Suprapubic skin (tissue), 4 donors: ENCODE measurements at regions not wholly inside any gene's neighbourhood (a gene's known extent, or its start where the extent isn't known, plus 50 kb on each side); places are given as distances from the start of the nearest gene placed in this dataset.

Experiments
- DNase-seq, 2 donors: peaks; one replicate each; pipeline ENCODE4 v3.0.0-alpha.2; 2019; ENCODE audit warnings: low spot score in 2 of 2
- H3K27ac ChIP-seq: fragments of 200-600 bp; sonication (generic); one replicate; pipeline ENCODE4 v1.5.1; 2019
- H3K27me3 ChIP-seq: fragments of 200-600 bp; sonication (generic); one replicate; pipeline ENCODE4 v1.5.1; 2019
- H3K36me3 ChIP-seq: fragments of 200-600 bp; sonication (generic); one replicate; pipeline ENCODE4 v1.5.1; 2019
- H3K4me1 ChIP-seq: fragments of 200-600 bp; sonication (generic); one replicate; pipeline ENCODE4 v1.5.1; 2019
- H3K4me3 ChIP-seq: fragments of 200-600 bp; sonication (generic); one replicate; pipeline ENCODE4 v1.5.1; 2019; ENCODE audit warnings: mild to moderate bottlenecking
- H3K9me3 ChIP-seq: fragments of 200-600 bp; sonication (generic); one replicate; pipeline ENCODE4 v1.5.1; 2019
- CTCF ChIP-seq, 2 donors: fragments of 200-600 bp in 1 of 2; fragments of 450-650 bp in 1 of 2; sonication (generic) in 1 of 2; IDR thresholded peaks; one replicate each; pipeline ENCODE4 v1.5.1; 2016 to 2019; ENCODE audit warnings: antibody characterized with exemption in 2 of 2, mild to moderate bottlenecking in 1 of 2, moderate library complexity in 1 of 2
- EP300 ChIP-seq: sonication (generic); formaldehyde crosslinking; IDR thresholded peaks from one replicate; pipeline ENCODE4 v1.6.1; 2017; ENCODE audit warnings: antibody characterized with exemption
- POLR2A ChIP-seq, 2 donors: fragments of 450-650 bp; IDR thresholded peaks; one replicate each; pipeline ENCODE4 v1.6.1; 2017; ENCODE audit warnings: antibody characterized with exemption in 2 of 2, mild to moderate bottlenecking in 2 of 2, moderate library complexity in 2 of 2
- POLR2AphosphoS5 ChIP-seq, 3 donors: sonication (generic); formaldehyde crosslinking; IDR thresholded peaks; one replicate each; pipeline ENCODE4 v1.6.1; 2017; ENCODE audit warnings: antibody characterized with exemption in 3 of 3
- WGBS: methylation state at CpG from one replicate; pipeline ENCODE4 v1.1.5; 2018; 5-methylcytosine and 5-hydroxymethylcytosine counted together

GRCh38 chr20:58094160-58094559, 134.3 kb downstream of the ANKRD60 start:
- Histone ChIP-seq H3K36me3 (no peaks in the 10 kb centered on the region), H3K27me3 (no peaks in the 10 kb centered on the region), H3K4me3 (no peak overlapping the region), H3K4me1 (no peaks in the 10 kb centered on the region), H3K9me3 (no peaks in the 10 kb centered on the region), H3K27ac (no peak overlapping the region)
- DNase-seq, result peak in 1 of 2 donors; percentile 65
- TF ChIP-seq EP300 (no peak), POLR2A (IDR thresholded peaks at IDR 0.05) (no peak), POLR2AphosphoS5 (IDR thresholded peaks at IDR 0.05) (no peak), CTCF (IDR thresholded peaks at IDR 0.05) (no peak)
- WGBS, result 94% methylated on average over 4 of the region's 9 CpGs

- peak in 1 of 2 donors; percentile 48 for DNase-seq
- no peaks in the 10 kb centered on the region for H3K9me3 ChIP-seq
- no peaks in the 10 kb centered on the region for H3K36me3 ChIP-seq
- no peaks in the 10 kb centered on the region for H3K27me3 ChIP-seq
- no peaks in the 10 kb centered on the region for H3K4me1 ChIP-seq
- no peak for TF ChIP-seq POLR2A (IDR thresholded peaks at IDR 0.05)
- no peak for TF ChIP-seq EP300
- no peak overlapping the region for H3K4me3 ChIP-seq
- WGBS, result 92% methylated on average over 11 of the region's 11 CpGs
- no peak overlapping the region for H3K27ac ChIP-seq
Measured at GRCh38 chr20:58092871-58093270, 135.6 kb downstream of the ANKRD60 start.

GRCh38 chr20:58092353-58092752, 136.1 kb downstream of the ANKRD60 start:
- Histone ChIP-seq H3K4me3 (no peak overlapping the region), H3K4me1 (no peaks in the 10 kb centered on the region), H3K9me3 (no peaks in the 10 kb centered on the region), H3K27me3 (no peaks in the 10 kb centered on the region), H3K36me3 (no peaks in the 10 kb centered on the region), H3K27ac (no peak overlapping the region)
- no peak for DNase-seq
- WGBS, result 94% methylated on average over 4 of the region's 4 CpGs
- TF ChIP-seq POLR2AphosphoS5 (IDR thresholded peaks at IDR 0.05) (no peak), POLR2A (IDR thresholded peaks at IDR 0.05) (no peak), EP300 (no peak), CTCF (IDR thresholded peaks at IDR 0.05) (no peak)

- H3K27me3 ChIP-seq, result no peaks in the 10 kb centered on the region
- WGBS, result 91% methylated on average over 6 of the region's 8 CpGs
- no peak overlapping the region for H3K4me3 ChIP-seq
- no peak for TF ChIP-seq POLR2AphosphoS5 (IDR thresholded peaks at IDR 0.05)
- H3K4me1 ChIP-seq, result no peaks in the 10 kb centered on the region
- H3K27ac ChIP-seq, result no peak overlapping the region
- no peaks in the 10 kb centered on the region for H3K9me3 ChIP-seq
- DNase-seq, result peak in 1 of 2 donors; percentile 55
- H3K36me3 ChIP-seq, result no peaks in the 10 kb centered on the region
Measured at GRCh38 chr20:58091810-58092209, 136.6 kb downstream of the ANKRD60 start.

GRCh38 chr20:58090161-58090560, 138.3 kb downstream of the ANKRD60 start:
- no peaks in the 10 kb centered on the region for H3K9me3 ChIP-seq
- no peak overlapping the region for H3K4me3 ChIP-seq
- no peak overlapping the region for H3K27ac ChIP-seq
- no peaks in the 10 kb centered on the region for H3K4me1 ChIP-seq
- 100% methylated on average over 3 of the region's 3 CpGs for WGBS
- H3K36me3 ChIP-seq, result no peaks in the 10 kb centered on the region
- TF ChIP-seq CTCF (IDR thresholded peaks at IDR 0.05) (no peak), POLR2A (IDR thresholded peaks at IDR 0.05) (no peak), POLR2AphosphoS5 (IDR thresholded peaks at IDR 0.05) (no peak), EP300 (no peak)
- no peaks in the 10 kb centered on the region for H3K27me3 ChIP-seq
- DNase-seq, result no peak

GRCh38 chr20:58088625-58089024, 139.8 kb downstream of the ANKRD60 start:
- Histone ChIP-seq H3K27me3 (no peaks in the 10 kb centered on the region), H3K4me3 (no peak overlapping the region), H3K9me3 (no peaks in the 10 kb centered on the region), H3K4me1 (no peaks in the 10 kb centered on the region), H3K36me3 (no peaks in the 10 kb centered on the region), H3K27ac (no peak overlapping the region)
- TF ChIP-seq CTCF (IDR thresholded peaks at IDR 0.05), result no peak
- no peak for TF ChIP-seq EP300
- no peak for TF ChIP-seq POLR2AphosphoS5 (IDR thresholded peaks at IDR 0.05)
- TF ChIP-seq POLR2A (IDR thresholded peaks at IDR 0.05), result no peak
- no peak for DNase-seq
- WGBS, result 96% methylated on average over 4 of the region's 7 CpGs
